ENCODE measurements at regions not wholly inside any gene's neighbourhood (a gene's known extent, or its start where the extent isn't known, plus 50 kb on each side); places are given as distances from the start of the nearest gene placed in this dataset.

GRCh38 chr3:55413236-55413635 is 73.9 kb downstream of the WNT5A start:
- DNase-seq = no peak

GRCh38 chr3:55412545-55412944 is 74.6 kb downstream of the WNT5A start:
- DNase-seq = no peak

- DNase-seq = no peak
Measured at GRCh38 chr3:55409806-55410205, 77.3 kb downstream of the WNT5A start.

- no peak for DNase-seq
Measured at GRCh38 chr3:55408193-55408826, 78.8 kb downstream of the WNT5A start.

- no peak for DNase-seq
Measured at GRCh38 chr3:55407426-55407820, 79.7 kb downstream of the WNT5A start.

- no peak for DNase-seq
Measured at GRCh38 chr3:55406696-55407425, 80.2 kb downstream of the WNT5A start.

- DNase-seq = peak; percentile 17
Measured at GRCh38 chr3:55405436-55405835, 81.7 kb downstream of the WNT5A start.

GRCh38 chr3:55402886-55403609 is 84.1 kb downstream of the WNT5A start:
- no peak for DNase-seq

- DNase-seq = no peak
Measured at GRCh38 chr3:55380561-55380960, 106.5 kb downstream of the WNT5A start.

- no peak for DNase-seq
Measured at GRCh38 chr3:55376753-55377347, 110.3 kb downstream of the WNT5A start.

- no peak for DNase-seq
Measured at GRCh38 chr3:55373423-55373822, 113.7 kb downstream of the WNT5A start.

GRCh38 chr3:55370272-55370671 is 116.8 kb downstream of the WNT5A start:
- DNase-seq = no peak

- DNase-seq = no peak
Measured at GRCh38 chr3:55369141-55369847, 117.8 kb downstream of the WNT5A start.

GRCh38 chr3:55368366-55368765 is 118.7 kb downstream of the WNT5A start:
- DNase-seq = no peak

GRCh38 chr3:55367384-55367783 is 119.7 kb downstream of the WNT5A start:
- no peak for DNase-seq

GRCh38 chr3:55364421-55364820 is 122.7 kb downstream of the WNT5A start:
- DNase-seq = no peak

- no peak for DNase-seq
Measured at GRCh38 chr3:55362210-55362960, 124.7 kb downstream of the WNT5A start.

GRCh38 chr3:55357796-55358195 is 129.3 kb downstream of the WNT5A start:
- no peak for DNase-seq

- no peak for DNase-seq
Measured at GRCh38 chr3:55352668-55353067, 134.4 kb downstream of the WNT5A start.

- DNase-seq = no peak
Measured at GRCh38 chr3:55349851-55350250, 137.3 kb downstream of the WNT5A start.

GRCh38 chr3:55343486-55344357 is 143.4 kb downstream of the WNT5A start:
- no peak for DNase-seq
